ENCODE measurements at regions not wholly inside any gene's neighbourhood (a gene's known extent, or its start where the extent isn't known, plus 50 kb on each side); places are given as distances from the start of the nearest gene placed in this dataset.

GRCh38 chr4:64771149-64771548 is 361.9 kb upstream of the TECRL start:
- TF ChIP-seq RBBP5 (IDR thresholded peaks at IDR 0.05; ENCODE audit: borderline replicate concordance, low read depth, low read length) (no peak), POLR2A (IDR thresholded peaks at IDR 0.05; ENCODE audit: control extremely low read depth in 1 of 2, low read depth in 2 of 2, low read length in 2 of 2) (no peak), SAP30 (IDR thresholded peaks at IDR 0.05; ENCODE audit: insufficient read depth, insufficient replicate concordance, low read length) (no peak), CTCF (IDR thresholded peaks at IDR 0.05; ENCODE audit: control extremely low read depth in 1 of 3, insufficient read depth in 1 of 3, low read depth in 1 of 3, low read length in 3 of 3) (no peak), TCF12 (IDR thresholded peaks at IDR 0.05; ENCODE audit: low read depth, low read length) (no peak)
